ENCODE measurements at regions not wholly inside any gene's neighbourhood (a gene's known extent, or its start where the extent isn't known, plus 50 kb on each side); places are given as distances from the start of the nearest gene placed in this dataset.

- no peak for DNase-seq
Observed at GRCh38 chr7:125661677-125662076, 732.1 kb upstream of the POT1 start.

- DNase-seq: no peak
Observed at GRCh38 chr7:125661006-125661405, 731.4 kb upstream of the POT1 start.

DNA sequence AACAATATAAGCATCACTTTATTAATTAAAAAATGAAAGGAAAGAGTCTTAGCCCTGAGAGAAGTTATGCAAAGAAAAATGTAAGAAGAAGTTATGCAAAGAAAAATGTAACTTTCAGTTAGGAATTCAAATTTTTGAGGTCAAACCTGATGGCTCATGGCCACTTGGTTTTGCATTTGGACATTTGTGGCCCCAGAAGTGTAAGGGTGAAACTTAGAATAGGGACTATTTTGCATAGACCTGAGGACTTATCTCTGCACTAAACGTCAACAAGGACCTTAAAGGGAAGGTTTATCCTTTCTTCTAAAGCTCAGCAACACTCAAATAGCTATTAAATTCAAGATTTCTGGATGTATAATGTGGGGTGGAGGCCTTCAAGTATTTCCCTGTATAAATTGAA, 724.5 kb upstream of the POT1 start:
- no peak for DNase-seq

GRCh38 chr7:125651823-125652528, 722.4 kb upstream of the POT1 start:
- DNase-seq: no peak

- DNase-seq: no peak
Observed at GRCh38 chr7:125648543-125648942, 718.9 kb upstream of the POT1 start.

GRCh38 chr7:125645770-125646169, 716.1 kb upstream of the POT1 start:
- DNase-seq: no peak

DNA sequence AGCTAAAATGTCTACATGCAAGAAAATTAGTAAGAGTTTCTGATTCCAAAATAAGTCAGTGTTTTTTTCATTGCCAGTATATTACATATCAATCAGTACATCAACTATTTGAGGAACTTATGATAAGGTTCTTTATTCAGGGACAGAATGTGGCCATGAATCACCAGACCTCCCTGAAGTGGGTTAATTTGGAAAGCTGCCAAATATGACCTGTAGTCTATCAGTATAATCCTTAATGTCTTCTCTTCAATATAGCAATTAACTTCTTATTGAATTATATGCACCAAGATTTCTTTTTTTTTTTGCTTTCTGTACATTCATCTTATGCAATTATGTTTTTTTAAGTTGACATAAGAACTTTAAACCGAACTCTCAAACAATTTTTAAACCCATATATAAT, 714.5 kb upstream of the POT1 start:
- no peak for DNase-seq

DNA sequence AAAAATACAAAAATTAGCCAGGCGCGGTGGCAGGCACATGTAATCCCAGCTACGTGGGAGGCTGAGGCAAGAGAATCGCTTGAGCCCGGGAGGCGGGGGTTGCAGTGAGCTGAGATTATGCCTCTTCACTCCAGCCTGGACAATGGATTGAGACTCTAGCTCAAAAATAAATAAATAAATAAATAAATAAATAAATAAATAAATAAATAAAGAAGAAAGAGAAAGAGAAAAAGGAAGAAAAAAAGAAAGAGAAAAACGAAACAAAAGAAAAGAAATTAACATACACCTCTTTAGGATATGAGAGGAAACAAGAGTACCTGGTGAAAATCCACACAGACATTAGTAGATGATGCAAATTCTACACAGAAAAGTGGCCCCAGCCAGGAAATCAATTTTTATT, 713.7 kb upstream of the POT1 start:
- no peak for DNase-seq

DNA sequence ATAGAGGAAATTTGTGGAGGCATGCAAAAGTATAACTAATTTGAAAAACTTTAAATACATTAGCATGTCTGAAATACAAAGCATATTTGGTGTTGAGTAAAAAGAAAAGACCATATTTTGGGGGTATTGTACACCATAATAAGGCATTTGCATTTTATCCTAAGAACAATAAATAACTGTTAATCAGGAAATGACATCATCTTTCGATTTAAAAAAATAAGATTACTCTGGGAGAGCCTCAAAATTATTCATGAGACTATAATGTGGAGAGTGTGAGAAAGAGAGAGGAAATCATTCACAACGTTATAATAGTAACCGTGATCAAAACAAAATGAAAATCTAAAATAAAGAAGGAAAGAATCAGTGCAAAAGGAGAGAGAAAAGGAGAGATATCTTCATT, 712.3 kb upstream of the POT1 start:
- DNase-seq: no peak

DNA sequence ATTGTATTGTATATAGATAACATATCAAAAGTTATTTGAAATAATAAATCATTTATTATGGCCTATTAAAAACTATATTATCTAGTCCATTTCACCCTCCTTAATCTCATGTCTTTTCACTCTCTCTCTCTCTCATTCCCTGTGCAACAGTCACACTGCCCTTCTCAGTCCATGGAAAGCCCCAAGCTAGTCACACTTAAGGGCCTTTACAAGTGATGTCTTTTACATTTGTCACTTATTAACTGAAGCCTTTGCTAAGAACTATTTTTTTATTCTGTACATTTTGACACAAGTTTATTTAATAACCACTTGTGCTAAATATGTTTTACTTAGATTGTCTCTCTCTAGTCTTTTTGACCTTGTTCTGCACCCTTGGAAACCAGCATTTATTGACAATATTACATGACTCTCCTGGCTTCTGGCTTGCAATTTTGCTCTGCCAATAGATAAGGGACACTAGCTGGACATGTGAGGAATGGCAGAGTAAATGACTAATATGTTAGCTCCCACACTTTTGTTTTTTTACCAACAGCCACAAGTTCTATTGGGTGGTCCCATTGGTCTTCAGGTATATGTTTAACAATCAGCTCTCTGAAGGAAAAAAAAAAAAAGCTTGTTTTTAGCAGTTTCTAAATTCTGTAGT, 706.8 kb upstream of the POT1 start:
- DNase-seq: no peak

GRCh38 chr7:125618516-125618915, 688.9 kb upstream of the POT1 start:
- no peak for DNase-seq

DNA sequence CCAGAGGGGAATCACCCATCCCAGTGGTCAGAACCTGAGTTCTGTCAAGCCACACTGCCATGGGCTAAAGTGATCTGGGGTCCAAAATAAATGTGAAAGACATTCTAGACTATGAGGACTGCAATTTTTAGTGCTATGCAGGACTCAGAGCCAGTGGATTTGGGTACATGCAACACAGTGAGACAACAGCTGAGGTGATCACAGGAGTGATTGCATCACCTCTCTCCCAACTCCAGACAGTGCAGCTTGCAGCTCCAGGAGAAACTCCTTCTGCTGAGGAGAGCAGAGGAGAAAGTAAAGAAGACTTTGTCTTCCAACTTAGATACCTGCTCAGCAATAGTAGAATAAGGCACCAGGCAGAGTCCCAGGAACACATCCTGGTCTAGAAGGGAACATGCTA, 682.0 kb upstream of the POT1 start:
- DNase-seq: no peak

DNA sequence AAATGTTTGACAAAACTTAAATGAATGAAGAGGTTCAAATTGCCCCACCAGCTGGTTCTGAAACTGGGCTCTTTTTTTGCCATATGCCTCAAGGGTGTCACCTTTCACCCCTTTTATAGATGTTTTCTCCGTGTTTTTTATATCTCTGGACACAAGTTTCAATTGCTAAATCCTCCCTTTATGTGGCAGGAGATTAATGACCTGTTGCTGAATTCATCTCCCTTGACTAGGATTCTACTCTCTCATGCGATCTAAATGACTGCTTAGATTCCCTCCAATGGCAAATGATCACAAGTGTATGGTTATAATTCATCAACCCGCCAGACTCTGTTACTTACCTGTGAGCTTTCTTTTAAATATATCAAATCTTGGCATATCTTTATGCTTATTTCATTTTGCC, 677.0 kb upstream of the POT1 start:
- no peak for DNase-seq

DNA sequence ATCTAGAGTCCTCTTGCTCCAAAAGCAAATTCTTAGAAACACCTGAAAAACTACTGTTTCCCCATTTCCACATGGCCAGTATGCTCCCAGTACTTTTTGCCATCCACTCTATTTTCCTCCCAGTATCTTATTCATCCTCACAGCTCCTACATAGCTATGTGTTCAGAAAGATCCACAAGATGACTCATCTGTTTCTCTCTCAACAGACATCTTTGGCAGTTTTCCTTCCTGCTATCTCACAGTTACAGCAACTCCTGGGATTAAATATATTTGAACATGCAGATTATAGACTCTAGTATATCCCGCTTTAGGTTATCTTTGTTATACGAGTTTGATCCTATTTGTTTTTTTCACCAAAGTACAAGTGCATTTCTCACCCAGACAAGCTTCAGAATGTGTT, 675.6 kb upstream of the POT1 start:
- DNase-seq: no peak

DNA sequence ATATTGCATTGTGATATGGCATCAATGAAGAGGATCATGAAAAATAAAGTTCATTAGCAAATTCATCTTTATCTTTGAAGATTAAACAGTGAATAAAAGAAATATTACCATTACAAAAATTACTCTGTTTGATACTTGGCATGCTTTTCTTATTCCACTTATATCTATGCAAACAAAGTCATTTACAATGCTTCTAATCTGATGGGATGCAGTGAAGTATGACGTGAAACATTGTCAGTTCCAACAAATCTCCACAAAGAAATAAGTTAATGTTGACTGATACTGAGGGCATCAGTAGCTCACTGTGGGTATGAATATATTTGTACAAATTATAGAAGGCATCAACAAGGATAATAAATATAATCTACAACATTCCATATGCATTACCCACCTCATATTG, 672.8 kb upstream of the POT1 start:
- no peak for DNase-seq

GRCh38 chr7:125599387-125599786, 669.8 kb upstream of the POT1 start:
- DNase-seq: no peak

- DNase-seq: no peak
Observed at GRCh38 chr7:125592331-125592730, 662.7 kb upstream of the POT1 start.

DNA sequence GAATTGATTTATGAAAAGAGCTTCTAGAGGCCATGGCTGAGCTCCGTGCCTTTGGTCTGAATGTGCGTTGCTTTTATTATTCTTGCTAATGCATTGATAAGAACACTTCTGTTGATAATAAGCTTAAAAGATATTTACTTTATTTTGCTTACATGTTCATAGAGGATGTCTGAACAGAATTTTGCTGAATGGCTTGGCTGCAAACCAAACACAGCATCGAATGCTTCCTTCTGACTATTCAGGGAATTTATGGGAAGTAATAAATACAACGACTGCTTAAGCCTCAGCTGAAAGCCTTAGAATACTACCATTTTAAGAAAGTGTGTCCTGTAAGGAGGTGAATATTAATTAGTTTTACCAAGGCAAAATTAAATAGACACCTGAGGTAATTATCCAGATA, 643.5 kb upstream of the POT1 start:
- DNase-seq: no peak

DNA sequence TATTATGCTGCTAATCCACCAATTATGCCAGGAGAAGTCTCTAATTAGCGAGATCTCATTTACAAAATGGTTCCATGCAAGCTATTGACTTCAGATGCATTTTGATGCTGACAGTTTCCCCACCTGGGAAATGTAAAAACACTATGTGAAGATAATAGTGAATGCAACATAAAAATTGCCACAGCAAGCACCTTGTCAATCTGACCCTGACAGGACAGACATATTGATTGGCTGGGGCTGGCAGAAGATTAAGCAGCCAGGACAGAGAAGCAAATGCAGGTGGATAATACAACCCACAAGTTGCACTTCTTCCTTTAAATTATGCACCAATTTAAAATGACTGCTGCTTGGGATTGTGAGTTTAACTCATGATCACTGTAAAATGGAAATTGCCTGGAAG, 642.8 kb upstream of the POT1 start:
- no peak for DNase-seq

GRCh38 chr7:125568799-125569198, 639.2 kb upstream of the POT1 start:
- DNase-seq: no peak

GRCh38 chr7:125567686-125568085, 638.1 kb upstream of the POT1 start:
- DNase-seq: no peak

GRCh38 chr7:125563964-125564529, 634.4 kb upstream of the POT1 start:
- no peak for DNase-seq

- DNase-seq: no peak
Observed at GRCh38 chr7:125563557-125563956, 633.9 kb upstream of the POT1 start.

GRCh38 chr7:125561006-125561405, 631.4 kb upstream of the POT1 start:
- no peak for DNase-seq
